PC-3 (cell line): ENCODE measurements at regions not wholly inside any gene's neighbourhood (a gene's known extent, or its start where the extent isn't known, plus 50 kb on each side); places are given as distances from the start of the nearest gene placed in this dataset.

Experiments used
- CTCF ChIP-seq: fragments of 300-600 bp; sonication (generic); conservative IDR thresholded peaks from 2 replicates; pipeline ENCODE4 v1.5.1; 2017; ENCODE audit warnings: antibody characterized with exemption, low read depth, mild to moderate bottlenecking, low read length
- EZH2 ChIP-seq: fragments of 300-600 bp; sonication (generic); IDR thresholded peaks from one replicate; pipeline ENCODE4 v1.6.1; 2017; ENCODE audit warnings: antibody characterized with exemption, mild to moderate bottlenecking, low read length; ENCODE audit not compliant: unreplicated experiment
- EZH2phosphoT487 ChIP-seq: fragments of 300-600 bp; sonication (generic); IDR thresholded peaks from 2 replicates; pipeline ENCODE4 v1.6.1; 2018; ENCODE audit warnings: mild to moderate bottlenecking, antibody characterized with exemption, low read length, borderline replicate concordance

- TF ChIP-seq EZH2: no peak
- no peak for TF ChIP-seq CTCF
- no peak for TF ChIP-seq EZH2phosphoT487
These were observed 487.2 kb downstream of the BCL11A start for GRCh38 chr2:60066096-60066839.
